Esophagus squamous epithelium (tissue), 5 donors: ENCODE measurements at regions not wholly inside any gene's neighbourhood (a gene's known extent, or its start where the extent isn't known, plus 50 kb on each side); places are given as distances from the start of the nearest gene placed in this dataset.
"Not testable (repeated sequence)": the region's sequence is repeated elsewhere in the genome, so short reads cannot be mapped to it uniquely, and the experiment has no call there.

Source experiments
- DNase-seq: peaks from one replicate; lab custom pipeline; 2025; lab: John Stamatoyannopoulos, UW
- H3K27ac ChIP-seq, 4 donors: fragments of 200-600 bp; sonication (generic); one replicate each; pipeline ENCODE4 v1.5.1; 2016 to 2019; ENCODE audit warnings: mild to moderate bottlenecking in 1 of 4
- H3K27me3 ChIP-seq, 4 donors: fragments of 200-600 bp; sonication (generic); 1 replicate in 3 of 4; 2 replicates in 1 of 4; pipeline versions ENCODE4 v1.5.1 to v1.6.0; 2017 to 2021; ENCODE audit warnings: antibody characterized with exemption in 1 of 4
- H3K36me3 ChIP-seq, 3 donors: fragments of 200-600 bp; sonication (generic); one replicate each; pipeline ENCODE4 v1.5.1; 2016 to 2019
- H3K4me1 ChIP-seq, 3 donors: fragments of 200-600 bp; sonication (generic); one replicate each; pipeline ENCODE4 v1.5.1; 2017 to 2019
- H3K4me3 ChIP-seq, 4 donors: fragments of 200-600 bp; sonication (generic); 1 replicate in 3 of 4; 2 replicates in 1 of 4; pipeline ENCODE4 v1.5.1; 2016 to 2019; ENCODE audit warnings: mild to moderate bottlenecking in 2 of 4, moderate library complexity in 1 of 4
- H3K9me3 ChIP-seq, 3 donors: fragments of 200-600 bp; sonication (generic); one replicate each; pipeline ENCODE4 v1.5.1; 2016 to 2019
- POLR2A ChIP-seq, 4 donors: fragments of 450-650 bp; IDR thresholded peaks; one replicate each; pipeline ENCODE4 v1.6.1; 2017; ENCODE audit warnings: antibody characterized with exemption in 4 of 4, mild to moderate bottlenecking in 4 of 4, moderate library complexity in 3 of 4
- WGBS, 2 donors: methylation state at CpG; one replicate each; pipeline ENCODE4 v1.1.5; 2018; 5-methylcytosine and 5-hydroxymethylcytosine counted together
- intact Hi-C: fragments of 100-400 bp; cut with DNase I; formaldehyde crosslinking; loops from one replicate; pipeline ENCODE4 v1.15.0; 2022
- TF ChIP-seq, protein P1 (sequence below), 6 experiments: fragments of 450-650 bp in 4 of 6; fragments of 200-600 bp in 2 of 6; sonication (generic) in 2 of 6; IDR thresholded peaks; one replicate each; pipeline ENCODE4 v1.5.1; 2016 to 2019; ENCODE audit warnings: antibody characterized with exemption in 6 of 6, mild to moderate bottlenecking in 4 of 6, moderate library complexity in 4 of 6
- donor health status: DM: yes; HTN: yes; CAD: no.

DNA sequence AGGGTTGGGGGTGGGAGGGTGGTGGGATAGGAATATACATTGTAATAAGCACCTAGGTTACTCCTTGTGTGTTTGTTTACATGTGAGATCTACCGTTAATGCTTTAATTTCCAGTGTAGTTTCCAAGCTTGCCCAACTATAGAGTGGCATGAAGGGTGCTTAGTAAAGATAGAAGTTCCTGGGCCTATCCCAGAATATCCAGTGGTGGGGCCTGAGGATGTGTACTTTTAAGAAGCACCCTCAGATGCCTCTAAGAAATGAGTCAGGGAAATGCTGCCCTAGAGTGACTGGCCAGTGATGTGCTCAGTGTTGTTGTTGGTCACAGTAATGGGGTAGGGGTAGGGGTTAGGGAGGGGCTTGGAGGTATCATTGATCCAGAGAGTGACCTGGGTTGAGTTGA is 141.3 kb downstream of the TSEN15 start:
- peaks cover 0 to 9% (median 0%) of the 10 kb centered on the region in 3 donors for H3K4me1 ChIP-seq

DNA sequence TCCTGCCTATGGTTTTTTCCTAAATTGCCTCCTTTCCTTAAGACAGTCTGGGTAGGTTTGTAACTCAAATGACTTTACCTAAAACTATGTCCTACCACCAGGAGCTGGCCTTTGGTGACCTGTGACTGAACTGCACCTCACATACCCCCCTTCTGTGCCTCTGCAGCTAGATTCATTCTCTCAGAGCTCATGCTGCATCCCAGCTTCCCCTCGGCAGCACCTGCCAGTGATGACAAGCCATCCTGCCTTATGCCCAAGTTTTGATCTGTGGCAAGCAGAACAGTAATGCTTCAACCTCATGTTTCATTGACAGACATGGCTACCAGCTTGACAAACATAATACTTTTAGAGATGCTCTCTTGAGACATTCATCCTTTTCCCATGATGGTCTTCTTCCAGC is 141.9 kb downstream of the TSEN15 start:
- intact Hi-C loops, result no loop called here

More for the DNA sequence above, 141.3 kb downstream of the TSEN15 start:
- H3K36me3 ChIP-seq, result no peaks in the 10 kb centered on the region
- H3K27me3 ChIP-seq, result peaks cover 0 to 35% (median 0%) of the 10 kb centered on the region in 4 donors
- no peak for DNase-seq
- H3K27ac ChIP-seq, result no peak overlapping the region
- H3K4me3 ChIP-seq, result no peak overlapping the region
- no peaks in the 10 kb centered on the region for H3K9me3 ChIP-seq
- TF ChIP-seq POLR2A (IDR thresholded peaks at IDR 0.05), result no peak
- TF ChIP-seq, protein P1, sequence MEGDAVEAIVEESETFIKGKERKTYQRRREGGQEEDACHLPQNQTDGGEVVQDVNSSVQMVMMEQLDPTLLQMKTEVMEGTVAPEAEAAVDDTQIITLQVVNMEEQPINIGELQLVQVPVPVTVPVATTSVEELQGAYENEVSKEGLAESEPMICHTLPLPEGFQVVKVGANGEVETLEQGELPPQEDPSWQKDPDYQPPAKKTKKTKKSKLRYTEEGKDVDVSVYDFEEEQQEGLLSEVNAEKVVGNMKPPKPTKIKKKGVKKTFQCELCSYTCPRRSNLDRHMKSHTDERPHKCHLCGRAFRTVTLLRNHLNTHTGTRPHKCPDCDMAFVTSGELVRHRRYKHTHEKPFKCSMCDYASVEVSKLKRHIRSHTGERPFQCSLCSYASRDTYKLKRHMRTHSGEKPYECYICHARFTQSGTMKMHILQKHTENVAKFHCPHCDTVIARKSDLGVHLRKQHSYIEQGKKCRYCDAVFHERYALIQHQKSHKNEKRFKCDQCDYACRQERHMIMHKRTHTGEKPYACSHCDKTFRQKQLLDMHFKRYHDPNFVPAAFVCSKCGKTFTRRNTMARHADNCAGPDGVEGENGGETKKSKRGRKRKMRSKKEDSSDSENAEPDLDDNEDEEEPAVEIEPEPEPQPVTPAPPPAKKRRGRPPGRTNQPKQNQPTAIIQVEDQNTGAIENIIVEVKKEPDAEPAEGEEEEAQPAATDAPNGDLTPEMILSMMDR (IDR thresholded peaks at IDR 0.05), result no peak
- intact Hi-C loops, result no loop called here
- WGBS, 2 donors, result 80 to 86% methylated on average over 1 of the region's 1 CpG

DNA sequence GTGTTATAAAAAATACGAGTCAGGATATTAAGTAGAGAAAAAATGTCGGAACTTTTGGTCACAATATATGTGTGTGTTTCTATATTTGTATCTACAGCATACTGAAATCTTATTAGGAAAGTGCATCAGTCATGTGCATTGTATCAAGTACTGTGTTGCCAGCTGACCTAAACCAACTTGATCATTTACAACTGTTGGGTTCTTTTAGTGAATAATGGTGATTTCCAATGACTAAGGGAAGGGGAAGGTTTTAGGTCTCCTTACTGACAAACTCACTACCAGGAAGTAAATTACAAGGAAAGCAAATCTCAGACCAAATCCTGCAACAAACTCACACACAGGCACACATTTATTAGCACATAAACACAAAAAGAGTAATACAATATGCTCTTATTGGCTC is 142.7 kb downstream of the TSEN15 start:
- no peak overlapping the region for H3K4me3 ChIP-seq
- H3K27me3 ChIP-seq, result peaks cover 0 to 35% (median 0%) of the 10 kb centered on the region in 4 donors
- WGBS, 2 donors, result 83 to 88% methylated on average over 2 of the region's 2 CpGs
- H3K9me3 ChIP-seq, result no peaks in the 10 kb centered on the region
- DNase-seq, result no peak
- peaks cover 0 to 9% (median 0%) of the 10 kb centered on the region in 3 donors for H3K4me1 ChIP-seq
- no peak for TF ChIP-seq POLR2A (IDR thresholded peaks at IDR 0.05)
- TF ChIP-seq, protein P1 (IDR thresholded peaks at IDR 0.05), result no peak
- no peaks in the 10 kb centered on the region for H3K36me3 ChIP-seq
- intact Hi-C loops, result no loop called here
- H3K27ac ChIP-seq, result no peak overlapping the region

More for the DNA sequence above, 141.9 kb downstream of the TSEN15 start:
- WGBS, 2 donors, result 89 to 100% methylated on average over 1 of the region's 1 CpG
- Histone ChIP-seq H3K36me3 (no peaks in the 10 kb centered on the region), H3K9me3 (no peaks in the 10 kb centered on the region), H3K4me1 (peaks cover 0 to 9% (median 0%) of the 10 kb centered on the region in 3 donors), H3K27me3 (peaks cover 0 to 35% (median 0%) of the 10 kb centered on the region in 4 donors), H3K27ac (no peak overlapping the region), H3K4me3 (no peak overlapping the region)
- DNase-seq, result no peak
- TF ChIP-seq, protein P1 (IDR thresholded peaks at IDR 0.05), result no peak
- no peak for TF ChIP-seq POLR2A (IDR thresholded peaks at IDR 0.05)

DNA sequence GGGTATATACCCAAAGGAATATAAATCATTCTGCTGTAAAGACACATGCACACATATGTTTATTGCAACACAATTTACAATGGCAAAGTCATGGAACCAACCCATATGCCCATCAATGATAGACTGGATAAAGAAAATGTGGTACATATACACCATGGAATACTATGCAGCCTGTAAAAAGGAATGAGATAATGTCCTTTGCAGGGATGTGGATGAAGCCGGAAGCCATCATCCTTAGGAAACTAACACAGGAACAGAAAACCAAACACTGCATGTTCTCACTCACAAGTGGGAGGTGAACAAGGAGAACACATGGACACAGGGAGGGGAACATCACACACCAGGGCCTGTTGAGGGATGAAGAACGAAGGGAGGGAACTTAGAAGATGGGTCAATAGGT is 144.2 kb downstream of the TSEN15 start:
- H3K36me3 ChIP-seq, DNase-seq, H3K27ac ChIP-seq, H3K9me3 ChIP-seq, intact Hi-C loops, H3K4me1 ChIP-seq, H3K4me3 ChIP-seq: not testable (repeated sequence)
- H3K27me3 ChIP-seq, result peaks cover 0 to 22% (median 0%) of the 10 kb centered on the region in 4 donors
- 67 to 78% methylated on average over 2 of the region's 2 CpGs for WGBS, 2 donors

DNA sequence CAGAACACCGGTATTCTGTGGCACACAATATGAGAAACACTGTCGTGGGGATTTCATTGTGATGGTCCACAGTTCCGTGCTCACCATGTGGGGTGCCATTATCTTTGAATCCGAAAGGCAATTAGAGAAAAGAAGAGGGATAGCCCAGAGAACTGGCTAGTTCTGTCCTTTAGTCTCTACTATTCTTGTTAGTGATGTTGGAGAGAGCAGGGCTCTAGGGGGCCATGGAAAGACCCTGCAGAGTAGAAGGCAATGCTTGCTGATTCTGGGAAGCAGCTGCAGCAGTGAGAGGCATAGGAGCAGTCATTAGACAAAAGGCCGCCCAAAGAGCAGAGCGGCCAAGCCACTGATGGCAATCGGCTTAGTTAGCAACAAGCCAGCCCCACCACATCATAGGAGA is 146.3 kb downstream of the TSEN15 start:
- H3K36me3 ChIP-seq, result no peaks in the 10 kb centered on the region
- H3K9me3 ChIP-seq, result no peaks in the 10 kb centered on the region
- 90 to 91% methylated on average over 7 of the region's 7 CpGs for WGBS, 2 donors
- TF ChIP-seq, protein P1 (IDR thresholded peaks at IDR 0.05), result no peak
- TF ChIP-seq POLR2A (IDR thresholded peaks at IDR 0.05), result no peak
- no peak overlapping the region for H3K27ac ChIP-seq
- no peak overlapping the region for H3K4me3 ChIP-seq
- peaks cover 0 to 7% (median 0%) of the 10 kb centered on the region in 4 donors for H3K27me3 ChIP-seq
- DNase-seq, result no peak
- no peaks in the 10 kb centered on the region for H3K4me1 ChIP-seq
- intact Hi-C loops, result no loop called here

DNA sequence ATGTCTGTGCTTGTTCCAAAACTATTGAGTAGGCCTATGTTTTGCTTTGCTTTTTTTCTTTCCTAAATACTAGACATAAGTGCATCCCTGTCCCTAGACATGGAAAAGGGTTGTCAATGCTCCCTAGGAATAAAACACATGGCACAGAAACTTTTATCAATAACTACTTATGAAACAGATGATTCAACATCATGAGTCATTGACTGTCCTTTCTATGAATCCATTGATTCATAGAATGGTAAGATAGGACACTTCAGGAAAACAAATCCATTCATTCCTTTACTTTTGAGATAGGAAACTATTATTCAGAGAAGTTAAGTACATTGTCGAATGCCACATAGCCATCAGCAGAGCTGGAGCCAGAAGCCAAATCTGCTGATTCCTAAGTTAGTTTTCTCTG is 147.5 kb downstream of the TSEN15 start:
- TF ChIP-seq, protein P1 (IDR thresholded peaks at IDR 0.05), result no peak
- TF ChIP-seq POLR2A (IDR thresholded peaks at IDR 0.05), result no peak
- H3K9me3 ChIP-seq, result no peaks in the 10 kb centered on the region
- H3K36me3 ChIP-seq, result no peaks in the 10 kb centered on the region
- intact Hi-C loops, result no loop called here
- no peak overlapping the region for H3K4me3 ChIP-seq
- no peaks in the 10 kb centered on the region for H3K27me3 ChIP-seq
- no peaks in the 10 kb centered on the region for H3K4me1 ChIP-seq
- no peak overlapping the region for H3K27ac ChIP-seq
- WGBS, 2 donors, result 63 to 78% methylated on average over 1 of the region's 1 CpG
- DNase-seq, result no peak
